NCI-H146 treated with DMSO at 0.1 percent for 48 hours (cell line): ENCODE measurements at regions not wholly inside any gene's neighbourhood (a gene's known extent, or its start where the extent isn't known, plus 50 kb on each side); places are given as distances from the start of the nearest gene placed in this dataset.
"Not testable (repeated sequence)": the region's sequence is repeated elsewhere in the genome, so short reads cannot be mapped to it uniquely, and the experiment has no call there.

Experiments
- DNase-seq: peaks from one replicate; lab custom pipeline; 2025; ENCODE audit not compliant: unreplicated experiment; lab: John Stamatoyannopoulos, UW

GRCh38 chr15:84409357-84409756, 173.8 kb downstream of the GOLGA6L4 start:
- not testable (repeated sequence) for DNase-seq

DNA sequence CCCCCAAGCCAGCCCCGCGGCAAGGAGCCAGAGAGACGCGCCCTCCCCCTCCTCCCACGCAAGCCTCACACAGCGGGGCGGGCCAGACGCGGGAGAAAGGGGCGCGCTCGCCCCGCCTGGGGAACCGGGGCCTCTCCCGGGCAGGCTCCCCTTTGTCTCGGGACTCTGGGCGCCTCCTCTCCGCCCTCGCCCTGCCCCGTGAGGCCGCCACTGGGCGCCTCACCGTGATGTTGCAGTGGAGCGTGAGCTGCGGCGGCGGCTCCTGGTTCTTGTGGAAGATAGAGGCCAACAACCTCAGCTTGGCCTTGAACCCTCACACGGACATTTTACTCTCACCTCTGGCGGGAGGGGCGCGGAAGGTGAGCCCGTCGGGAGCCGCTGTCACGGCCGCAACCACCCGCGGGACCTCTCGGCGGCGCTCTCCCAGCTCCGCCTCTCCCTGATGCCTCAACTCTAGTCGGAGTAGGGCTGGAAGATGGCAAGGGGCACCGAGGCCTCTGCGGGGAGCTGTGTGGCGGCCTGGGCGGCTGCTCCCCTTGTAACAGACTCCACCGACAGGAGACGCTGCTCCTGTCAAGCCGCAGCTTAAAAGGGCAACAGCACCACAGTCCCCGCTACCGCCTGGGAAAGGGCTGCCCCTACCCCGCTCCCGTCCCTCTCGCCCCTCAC, 179.2 kb upstream of the ZSCAN2 start:
- not testable (repeated sequence) for DNase-seq

GRCh38 chr15:84425327-84425726, 175.5 kb upstream of the ZSCAN2 start:
- DNase-seq = not testable (repeated sequence)

GRCh38 chr15:84473305-84473877, 127.4 kb upstream of the ZSCAN2 start:
- not testable (repeated sequence) for DNase-seq

GRCh38 chr15:84476364-84477033, 124.3 kb upstream of the ZSCAN2 start:
- not testable (repeated sequence) for DNase-seq

- not testable (repeated sequence) for DNase-seq
These were observed 123.3 kb upstream of the ZSCAN2 start for GRCh38 chr15:84477550-84477949.

- DNase-seq = not testable (repeated sequence)
These were observed 120.6 kb upstream of the ZSCAN2 start for GRCh38 chr15:84480174-84480681.

DNA sequence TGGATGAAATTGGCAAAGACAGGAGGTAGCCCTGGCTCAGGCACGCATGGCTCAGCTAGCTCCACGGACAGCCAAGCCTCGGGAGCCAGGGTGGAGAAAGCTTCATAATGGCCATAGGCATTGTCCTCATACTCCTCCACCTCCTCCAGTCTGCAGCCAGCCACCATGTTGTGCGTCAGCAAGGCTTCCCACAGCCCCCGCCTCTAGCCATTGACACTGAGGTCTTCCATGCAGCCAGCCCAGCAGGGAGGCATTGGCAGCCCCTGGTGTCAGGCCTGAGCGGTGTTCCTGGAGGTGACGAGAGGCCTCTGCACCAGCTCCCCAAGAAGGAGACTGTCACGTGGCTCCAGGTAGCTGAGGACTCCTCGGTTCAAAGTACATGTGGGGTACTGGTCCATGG, 117.0 kb upstream of the ZSCAN2 start:
- not testable (repeated sequence) for DNase-seq

DNA sequence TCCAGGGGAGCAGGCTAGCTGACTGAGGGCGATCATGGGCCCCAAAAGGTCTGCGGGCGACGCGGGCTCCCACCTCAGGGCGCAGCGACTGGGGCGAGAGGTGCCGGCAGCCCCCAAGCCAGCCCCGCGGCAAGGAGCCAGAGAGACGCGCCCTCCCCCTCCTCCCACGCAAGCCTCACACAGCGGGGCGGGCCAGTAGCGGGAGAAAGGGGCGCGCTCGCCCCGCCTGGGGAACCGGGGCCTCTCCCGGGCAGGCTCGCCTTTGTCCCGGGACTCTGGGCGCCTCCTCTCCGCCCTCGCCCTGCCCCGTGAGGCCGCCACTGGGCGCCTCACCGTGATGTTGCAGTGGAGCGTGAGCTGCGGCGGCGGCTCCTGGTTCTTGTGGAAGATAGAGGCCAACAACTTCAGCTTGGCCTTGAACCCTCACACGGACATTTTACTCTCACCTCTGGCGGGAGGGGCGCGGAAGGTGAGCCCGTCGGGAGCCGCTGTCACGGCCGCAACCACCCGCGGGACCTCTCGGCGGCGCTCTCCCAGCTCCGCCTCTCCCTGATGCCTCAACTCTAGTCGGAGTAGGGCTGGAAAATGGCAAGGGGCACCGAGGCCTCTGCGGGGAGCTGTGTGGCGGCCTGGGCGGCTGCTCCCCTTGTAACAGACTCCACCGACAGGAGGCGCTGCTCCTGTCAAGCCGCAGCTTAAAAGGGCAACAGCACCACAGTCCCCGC, 100.5 kb upstream of the ZSCAN2 start:
- not testable (repeated sequence) for DNase-seq

DNA sequence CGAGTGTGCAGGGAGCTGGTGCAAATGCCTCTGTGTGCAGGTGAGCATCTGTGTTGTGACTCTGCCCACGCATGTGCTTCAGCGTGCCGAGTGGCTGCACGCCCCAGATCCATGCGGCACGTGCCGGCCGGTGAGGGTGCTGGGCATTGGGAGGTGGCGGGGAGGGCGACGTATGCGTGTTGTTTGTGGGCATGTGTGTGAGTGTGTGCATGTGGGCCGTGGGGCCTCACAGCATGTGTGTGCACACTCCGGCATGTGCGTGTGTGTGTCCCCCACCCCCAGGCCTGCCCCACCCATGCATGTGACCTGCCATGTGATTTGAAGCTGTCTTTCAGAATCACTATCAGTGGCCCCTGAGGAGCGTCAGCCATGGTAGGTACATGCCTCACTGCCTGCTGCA, 97.7 kb upstream of the ZSCAN2 start:
- not testable (repeated sequence) for DNase-seq

DNA sequence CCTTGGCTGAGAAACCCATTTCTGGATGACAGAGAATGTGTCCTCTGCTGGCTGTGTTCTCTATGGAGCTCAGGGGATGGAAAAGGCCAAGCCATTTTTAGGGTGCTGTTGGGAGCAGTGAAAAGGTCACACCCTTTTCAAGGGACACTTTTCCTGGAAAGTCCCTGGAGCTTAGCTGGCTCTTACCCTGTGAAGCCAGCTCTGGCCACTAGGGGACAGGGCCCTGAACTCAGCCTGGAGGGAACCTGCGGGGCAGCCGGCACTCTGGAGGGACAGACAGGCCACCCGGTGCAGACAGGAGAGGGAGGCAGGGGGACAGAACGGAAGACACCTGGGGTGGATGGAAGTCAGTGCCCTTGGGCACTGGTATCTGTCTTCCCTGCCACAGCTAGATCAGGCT, 95.3 kb upstream of the ZSCAN2 start:
- DNase-seq = not testable (repeated sequence)

- DNase-seq = not testable (repeated sequence)
These were observed 88.5 kb upstream of the ZSCAN2 start for GRCh38 chr15:84512324-84512723.

GRCh38 chr15:84516773-84517172, 84.0 kb upstream of the ZSCAN2 start:
- DNase-seq = not testable (repeated sequence)

DNA sequence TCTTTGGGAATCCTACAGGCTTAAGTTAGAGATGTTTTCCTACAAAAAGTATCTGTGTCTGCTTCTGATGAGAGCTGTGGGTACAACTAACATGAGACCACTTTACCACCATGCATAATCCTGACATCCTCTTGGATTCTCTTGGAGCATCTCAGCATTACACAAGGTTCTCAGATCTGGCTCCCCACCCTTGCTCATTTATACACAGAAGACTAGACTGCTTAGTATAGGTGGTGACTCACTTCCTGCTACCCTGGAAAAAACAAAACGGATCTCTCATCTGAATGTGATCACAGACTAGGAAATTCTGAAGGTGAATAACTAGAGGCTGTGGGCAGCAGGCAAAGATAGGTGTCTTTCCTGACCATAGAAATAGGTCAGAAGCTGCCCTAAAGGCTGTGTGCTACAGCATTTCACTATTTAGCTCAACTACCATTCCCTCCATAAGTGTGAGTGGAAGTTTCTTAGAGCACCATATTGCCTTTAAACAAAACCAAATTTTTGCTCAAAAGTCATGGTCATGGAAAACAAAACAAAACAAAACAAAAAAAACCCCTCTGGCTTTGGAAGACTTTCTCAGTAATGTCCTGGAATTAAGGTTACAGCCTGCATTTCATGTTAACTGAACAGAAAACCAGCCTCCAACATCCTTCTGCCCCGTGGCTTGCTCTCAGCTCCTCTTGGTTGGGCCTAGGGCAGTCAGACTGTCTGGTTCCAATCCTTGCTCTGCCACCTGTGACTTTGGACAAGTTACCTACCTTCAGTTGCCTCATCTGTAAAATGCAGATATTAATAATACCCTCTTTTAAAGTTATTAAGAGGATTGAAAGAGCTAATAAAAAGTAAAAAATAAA, 75.1 kb upstream of the ZSCAN2 start:
- not testable (repeated sequence) for DNase-seq

GRCh38 chr15:84530751-84531150, 70.1 kb upstream of the ZSCAN2 start:
- DNase-seq = not testable (repeated sequence)

DNA sequence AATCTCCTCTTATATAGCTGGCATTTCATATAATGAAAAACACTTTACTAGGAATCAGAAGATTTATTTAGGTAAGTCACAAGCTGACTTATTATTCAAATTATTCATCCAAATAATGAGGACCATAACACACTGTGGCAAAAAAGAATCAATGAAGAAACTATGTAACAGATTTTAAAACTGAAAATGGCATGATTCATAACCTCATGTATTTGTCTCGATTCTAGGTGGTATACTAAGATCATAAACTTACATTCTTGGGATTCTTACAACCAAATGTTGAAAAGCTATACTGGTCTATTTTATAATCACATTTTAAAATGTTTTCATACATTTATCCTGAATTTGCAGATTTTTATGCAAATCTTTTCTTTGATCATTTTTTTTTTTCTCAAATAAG, 69.6 kb upstream of the ZSCAN2 start:
- not testable (repeated sequence) for DNase-seq

GRCh38 chr15:84531709-84532367, 69.0 kb upstream of the ZSCAN2 start:
- not testable (repeated sequence) for DNase-seq

DNA sequence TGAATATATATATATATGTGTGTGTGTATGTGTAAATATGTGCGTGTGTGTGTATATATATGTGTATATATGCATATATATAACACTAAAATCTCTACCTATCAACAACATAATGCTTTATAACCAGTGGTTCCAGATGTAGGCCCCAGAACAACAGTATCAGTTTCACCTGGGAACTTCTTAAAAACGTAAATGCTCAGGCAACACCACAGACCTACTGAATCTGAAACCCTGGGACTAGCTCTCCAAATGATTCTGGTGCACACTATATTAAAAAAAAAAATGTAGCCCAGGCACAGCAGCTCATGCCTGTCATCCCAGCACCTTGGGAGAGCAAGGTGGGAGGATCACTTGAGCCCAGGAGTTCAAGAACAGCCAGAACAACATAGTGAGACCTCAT, 67.1 kb upstream of the ZSCAN2 start:
- not testable (repeated sequence) for DNase-seq

- not testable (repeated sequence) for DNase-seq
These were observed 66.1 kb upstream of the ZSCAN2 start for GRCh38 chr15:84534561-84535235.
